ENCODE measurements at regions not wholly inside any gene's neighbourhood (a gene's known extent, or its start where the extent isn't known, plus 50 kb on each side); places are given as distances from the start of the nearest gene placed in this dataset.

- no peak for DNase-seq (ENCODE audit: low read depth)
- no peak overlapping the region for H3K4me3 ChIP-seq (ENCODE audit: low read length)
- no peak for TF ChIP-seq CTCF (IDR thresholded peaks at IDR 0.05; ENCODE audit: insufficient read depth, low read depth, low read length, missing control alignments)
These were observed 136.5 kb downstream of the MRPL36 start for GRCh38 chr5:1663186-1663585.

- no peak overlapping the region for H3K4me3 ChIP-seq (ENCODE audit: low read length)
- DNase-seq (ENCODE audit: low read depth) = no peak
These were observed 137.0 kb downstream of the MRPL36 start for GRCh38 chr5:1662559-1663085.

GRCh38 chr5:1661831-1662558 is 137.6 kb downstream of the MRPL36 start:
- no peak for DNase-seq (ENCODE audit: low read depth)
- TF ChIP-seq CTCF (IDR thresholded peaks at IDR 0.05; ENCODE audit: insufficient read depth, low read depth, low read length, missing control alignments) = no peak
- no peak overlapping the region for H3K4me3 ChIP-seq (ENCODE audit: low read length)

More at GRCh38 chr5:1662559-1663085, 137.0 kb downstream of the MRPL36 start:
- no peak for TF ChIP-seq CTCF (IDR thresholded peaks at IDR 0.05; ENCODE audit: insufficient read depth, low read depth, low read length, missing control alignments)

DNA sequence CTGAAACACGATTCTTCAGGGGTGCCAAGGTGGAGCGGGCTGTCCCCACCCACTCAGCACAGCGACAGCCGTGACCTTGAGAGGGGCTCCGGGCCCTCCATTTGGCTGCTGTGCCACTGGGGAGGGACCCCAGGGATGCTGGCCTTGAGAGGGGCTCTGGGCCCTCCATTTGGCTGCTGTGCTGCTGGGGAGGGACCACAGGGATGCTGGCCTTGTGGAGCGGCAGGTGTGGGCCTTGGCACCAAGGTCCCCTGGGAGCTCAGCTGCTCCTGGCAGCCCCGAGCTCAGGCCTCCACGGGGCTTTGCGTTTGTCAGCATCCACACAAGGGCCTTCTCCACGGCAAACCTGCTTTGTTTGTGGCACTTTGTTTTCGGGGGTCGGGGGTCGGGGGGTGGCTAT is 137.6 kb upstream of the LPCAT1 start:
- TF ChIP-seq CTCF (IDR thresholded peaks at IDR 0.05; ENCODE audit: insufficient read depth, low read depth, low read length, missing control alignments) = no peak
- no peak for DNase-seq (ENCODE audit: low read depth)

GRCh38 chr5:1660511-1660910 is 136.8 kb upstream of the LPCAT1 start:
- no peak for DNase-seq (ENCODE audit: low read depth)
- no peak overlapping the region for H3K4me3 ChIP-seq (ENCODE audit: low read length)
- no peak for TF ChIP-seq CTCF (IDR thresholded peaks at IDR 0.05; ENCODE audit: insufficient read depth, low read depth, low read length, missing control alignments)

More for the DNA sequence above, 137.6 kb upstream of the LPCAT1 start:
- H3K4me3 ChIP-seq (ENCODE audit: low read length) = no peak overlapping the region

- no peak for DNase-seq (ENCODE audit: low read depth)
- no peak overlapping the region for H3K4me3 ChIP-seq (ENCODE audit: low read length)
- TF ChIP-seq CTCF (IDR thresholded peaks at IDR 0.05; ENCODE audit: insufficient read depth, low read depth, low read length, missing control alignments) = no peak
These were observed 136.2 kb upstream of the LPCAT1 start for GRCh38 chr5:1660001-1660400.
